ENCODE measurements at regions not wholly inside any gene's neighbourhood (a gene's known extent, or its start where the extent isn't known, plus 50 kb on each side); places are given as distances from the start of the nearest gene placed in this dataset.

GRCh38 chr14:97350894-97351731 lies 553.9 kb downstream of the VRK1 start:
- no peak for DNase-seq (ENCODE audit: low spot score)

- no peak for DNase-seq (ENCODE audit: low spot score)
Measured at GRCh38 chr14:97353102-97353501, 555.9 kb downstream of the VRK1 start.

- no peak for DNase-seq (ENCODE audit: low spot score)
Measured at GRCh38 chr14:97354119-97354722, 557.0 kb downstream of the VRK1 start.

- DNase-seq (ENCODE audit: low spot score) = no peak
Measured at GRCh38 chr14:97359341-97359740, 562.2 kb downstream of the VRK1 start.

GRCh38 chr14:97361181-97361580 lies 564.0 kb downstream of the VRK1 start:
- no peak for DNase-seq (ENCODE audit: low spot score)

GRCh38 chr14:97361958-97362357 lies 564.8 kb downstream of the VRK1 start:
- DNase-seq (ENCODE audit: low spot score) = no peak

- DNase-seq (ENCODE audit: low spot score) = no peak
Measured at GRCh38 chr14:97366400-97366799, 569.2 kb downstream of the VRK1 start.

- DNase-seq (ENCODE audit: low spot score) = no peak
Measured at GRCh38 chr14:97367278-97367677, 570.1 kb downstream of the VRK1 start.

- no peak for DNase-seq (ENCODE audit: low spot score)
Measured at GRCh38 chr14:97368049-97368448, 570.9 kb downstream of the VRK1 start.

- no peak for DNase-seq (ENCODE audit: low spot score)
Measured at GRCh38 chr14:97368900-97369564, 571.9 kb downstream of the VRK1 start.

- no peak for DNase-seq (ENCODE audit: low spot score)
Measured at GRCh38 chr14:97369901-97370300, 572.7 kb downstream of the VRK1 start.

GRCh38 chr14:97376310-97376709 lies 579.1 kb downstream of the VRK1 start:
- no peak for DNase-seq (ENCODE audit: low spot score)

- no peak for DNase-seq (ENCODE audit: low spot score)
Measured at GRCh38 chr14:97377550-97377949, 580.4 kb downstream of the VRK1 start.

- DNase-seq (ENCODE audit: low spot score) = no peak
Measured at GRCh38 chr14:97379091-97379531, 581.9 kb downstream of the VRK1 start.

- no peak for DNase-seq (ENCODE audit: low spot score)
Measured at GRCh38 chr14:97380539-97380941, 583.4 kb downstream of the VRK1 start.

- DNase-seq (ENCODE audit: low spot score) = no peak
Measured at GRCh38 chr14:97381309-97381708, 584.1 kb downstream of the VRK1 start.

GRCh38 chr14:97382616-97383226 lies 585.5 kb downstream of the VRK1 start:
- DNase-seq (ENCODE audit: low spot score) = no peak

GRCh38 chr14:97385727-97386126 lies 588.5 kb downstream of the VRK1 start:
- no peak for DNase-seq (ENCODE audit: low spot score)

GRCh38 chr14:97387252-97387874 lies 590.2 kb downstream of the VRK1 start:
- no peak for DNase-seq (ENCODE audit: low spot score)

- DNase-seq (ENCODE audit: low spot score) = no peak
Measured at GRCh38 chr14:97388408-97388807, 591.2 kb downstream of the VRK1 start.

GRCh38 chr14:97390096-97390724 lies 593.0 kb downstream of the VRK1 start:
- no peak for DNase-seq (ENCODE audit: low spot score)

GRCh38 chr14:97393244-97393643 lies 596.1 kb downstream of the VRK1 start:
- DNase-seq (ENCODE audit: low spot score) = no peak
